ENCODE measurements at regions not wholly inside any gene's neighbourhood (a gene's known extent, or its start where the extent isn't known, plus 50 kb on each side); places are given as distances from the start of the nearest gene placed in this dataset.

- no peak overlapping the region for H3K4me3 ChIP-seq (replicated peaks in 1 of 3; ENCODE audit: insufficient read depth in 1 of 3, low read depth in 1 of 3, low read length in 3 of 3)
- H2AFZ ChIP-seq (ENCODE audit: low read depth, low read length), result no peak overlapping the region
- no peaks in the 10 kb centered on the region for H4K20me1 ChIP-seq (replicated peaks; ENCODE audit: control insufficient read depth, extremely low read depth, insufficient read depth, low read length)
- intact Hi-C loops (cut with micrococcal nuclease) (no loop called here), dilution Hi-C loops (cut with MboI; ENCODE audit: extremely low pct_ligation_motif_present, low sequenced_read_pairs) (no loop called here)
- H3K27ac ChIP-seq (ENCODE audit: insufficient read depth, low read depth, low read length), result no peak overlapping the region
- TF ChIP-seq MYC (IDR thresholded peaks at IDR 0.05; ENCODE audit: low read depth, low read length) (no peak), POLR2A (IDR thresholded peaks at IDR 0.05; ENCODE audit: low read depth, low read length) (no peak), FOS (IDR thresholded peaks at IDR 0.05; ENCODE audit: borderline replicate concordance, insufficient read depth, low read length) (no peak), EZH2 (IDR thresholded peaks at IDR 0.05; ENCODE audit: borderline replicate concordance, low read depth, low read length, severe bottlenecking) (no peak), JUN (IDR thresholded peaks at IDR 0.05; ENCODE audit: borderline replicate concordance, insufficient read depth, insufficient read length, low read depth) (no peak), POLR2AphosphoS5 (IDR thresholded peaks at IDR 0.05; ENCODE audit: insufficient read depth, low read depth, low read length) (no peak), GATA2 (IDR thresholded peaks at IDR 0.05; ENCODE audit: insufficient read depth, insufficient read length, low read depth, low read length) (no peak), CTCF (IDR thresholded peaks at IDR 0.05; ENCODE audit: extremely low read depth in 1 of 2, insufficient read depth in 1 of 2, low read depth in 1 of 2, low read length in 2 of 2) (no peak), MAX (IDR thresholded peaks at IDR 0.05; ENCODE audit: insufficient read depth, insufficient read length) (no peak)
- no peaks in the 10 kb centered on the region for H3K9me3 ChIP-seq (replicated peaks; ENCODE audit: control insufficient read depth, insufficient read depth, low read length)
- no peaks in the 10 kb centered on the region for H3K27me3 ChIP-seq (ENCODE audit: control insufficient read depth in 2 of 2, insufficient read depth in 2 of 2, low read length in 2 of 2)
- no peaks in the 10 kb centered on the region for H3K79me2 ChIP-seq (ENCODE audit: control insufficient read depth, insufficient read depth, low read length)
- DNase-seq (ENCODE audit: low read depth, low spot score) (no peak), FAIRE-seq (no peak)
- no peaks in the 10 kb centered on the region for H3K36me3 ChIP-seq (ENCODE audit: control insufficient read depth in 2 of 2, extremely low read depth in 1 of 2, insufficient read depth in 2 of 2, low read length in 2 of 2)
- POLR2A ChIA-PET, result no interaction called here
- CTCF ChIA-PET, result no interaction called here
- H3K4me2 ChIP-seq (ENCODE audit: insufficient read depth, low read length), result no peak overlapping the region
- no TSS peak for BruUV-seq (replicated peaks)
- no peak overlapping the region for H3K9ac ChIP-seq (replicated peaks; ENCODE audit: extremely low read depth, insufficient read depth, low read length)
- H3K4me1 ChIP-seq (ENCODE audit: control insufficient read depth, extremely low read depth, insufficient read depth, low read length), result no peaks in the 10 kb centered on the region
- no peaks in the 10 kb centered on the region for H3K9me1 ChIP-seq (replicated peaks; ENCODE audit: control insufficient read depth, extremely low read depth, insufficient read depth, low read length)
These were observed 828.1 kb upstream of the FAT3 start for GRCh38 chr11:91396236-91397133.

Measured in endothelial cell of umbilical vein (primary cell).